ENCODE measurements at regions not wholly inside any gene's neighbourhood (a gene's known extent, or its start where the extent isn't known, plus 50 kb on each side); places are given as distances from the start of the nearest gene placed in this dataset.
"Not testable (repeated sequence)": the region's sequence is repeated elsewhere in the genome, so short reads cannot be mapped to it uniquely, and the experiment has no call there.

DNA sequence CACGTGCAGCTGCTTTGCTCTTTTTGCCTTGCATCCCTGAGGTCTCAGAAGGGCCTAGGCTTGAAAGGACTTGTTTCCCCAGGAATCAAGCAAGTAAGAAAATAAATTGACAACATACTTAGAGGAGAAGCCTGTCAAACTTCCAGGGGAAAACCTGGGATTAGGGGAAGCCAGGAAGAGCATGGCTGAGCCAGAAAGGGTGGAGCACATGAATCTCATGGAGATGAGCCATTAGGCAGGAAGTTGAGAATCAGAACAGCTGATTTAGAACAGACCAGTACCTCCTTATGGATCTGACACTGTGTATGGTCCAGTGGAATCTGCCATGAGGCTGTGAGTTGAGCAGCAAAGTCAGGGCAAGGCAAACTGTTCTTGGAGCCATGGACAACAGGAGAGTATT lies 511.0 kb downstream of the RPIA start:
- H3K27me3 Mint-ChIP-seq; CTCF ChIA-PET; DNase-seq; H3K9me3 Mint-ChIP-seq; H3K36me3 Mint-ChIP-seq; POLR2A ChIA-PET; intact Hi-C loops (cut with micrococcal nuclease); H3K27ac Mint-ChIP-seq; H3K4me3 Mint-ChIP-seq; H3K4me1 Mint-ChIP-seq (ENCODE audit: low read depth): not testable (repeated sequence)

DNA sequence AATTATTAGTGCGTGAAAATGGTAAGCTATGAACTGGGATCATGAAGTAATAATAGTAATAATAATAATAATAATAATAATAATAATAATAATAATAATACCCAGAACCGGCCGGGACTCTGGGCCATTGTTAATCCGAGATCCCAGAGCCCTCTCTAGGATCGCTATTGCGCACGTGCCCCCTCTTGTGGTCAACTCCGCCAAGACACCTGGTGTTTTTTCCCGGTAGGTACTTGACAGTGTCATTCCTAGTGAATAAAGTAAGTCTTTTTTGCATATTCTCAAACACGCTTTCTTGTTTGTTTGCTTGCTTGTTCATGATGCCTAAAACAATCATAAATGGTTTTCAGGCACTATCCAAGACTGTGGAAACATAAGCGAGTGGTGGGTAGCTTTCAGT lies 513.7 kb downstream of the RPIA start:
- H3K36me3 Mint-ChIP-seq; CTCF ChIA-PET; H3K27me3 Mint-ChIP-seq; H3K4me3 Mint-ChIP-seq; POLR2A ChIA-PET; H3K27ac Mint-ChIP-seq; intact Hi-C loops (cut with micrococcal nuclease); H3K9me3 Mint-ChIP-seq; H3K4me1 Mint-ChIP-seq (ENCODE audit: low read depth): not testable (repeated sequence)
- DNase-seq = peak; percentile 37

DNA sequence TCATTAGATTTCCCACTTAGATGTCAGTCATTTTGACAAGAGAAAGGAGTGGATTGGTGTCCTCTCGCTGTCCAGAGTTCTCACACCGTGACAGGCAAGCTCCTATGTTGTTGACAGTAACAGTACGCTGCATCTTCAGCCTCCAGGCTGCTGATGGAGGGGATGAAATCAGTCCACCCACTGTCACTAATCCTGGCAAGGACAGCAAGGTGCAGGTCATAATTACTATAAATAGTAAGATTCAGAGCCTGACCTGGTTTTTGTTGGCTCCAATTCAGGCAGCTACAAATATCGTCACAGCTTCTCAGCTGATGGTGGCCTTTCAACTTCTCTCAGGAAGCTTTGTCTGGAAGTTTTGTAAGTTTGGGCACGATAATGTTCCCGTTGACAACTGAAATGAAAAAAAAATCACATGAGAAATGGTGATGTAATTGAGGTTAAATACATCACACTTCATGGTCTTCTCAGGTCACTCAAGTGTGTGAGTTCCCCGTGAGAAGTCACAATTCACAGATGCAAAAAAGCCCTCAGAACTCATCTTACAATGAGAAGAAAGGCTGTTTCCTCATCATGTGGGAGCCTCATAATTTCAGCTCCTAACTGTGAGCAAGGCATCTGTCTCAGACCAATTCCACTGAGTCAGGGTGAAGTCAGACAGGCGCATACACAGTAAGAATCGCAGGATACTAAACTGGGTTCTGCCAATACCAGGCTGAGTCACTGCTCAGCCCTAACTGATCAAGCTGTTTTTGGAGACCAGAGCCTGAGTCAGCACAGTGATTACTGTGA lies 516.9 kb downstream of the RPIA start:
- H3K4me1 Mint-ChIP-seq (ENCODE audit: low read depth); POLR2A ChIA-PET; CTCF ChIA-PET; intact Hi-C loops (cut with micrococcal nuclease); H3K9me3 Mint-ChIP-seq; DNase-seq; H3K36me3 Mint-ChIP-seq; H3K27ac Mint-ChIP-seq; H3K27me3 Mint-ChIP-seq; H3K4me3 Mint-ChIP-seq: not testable (repeated sequence)

DNA sequence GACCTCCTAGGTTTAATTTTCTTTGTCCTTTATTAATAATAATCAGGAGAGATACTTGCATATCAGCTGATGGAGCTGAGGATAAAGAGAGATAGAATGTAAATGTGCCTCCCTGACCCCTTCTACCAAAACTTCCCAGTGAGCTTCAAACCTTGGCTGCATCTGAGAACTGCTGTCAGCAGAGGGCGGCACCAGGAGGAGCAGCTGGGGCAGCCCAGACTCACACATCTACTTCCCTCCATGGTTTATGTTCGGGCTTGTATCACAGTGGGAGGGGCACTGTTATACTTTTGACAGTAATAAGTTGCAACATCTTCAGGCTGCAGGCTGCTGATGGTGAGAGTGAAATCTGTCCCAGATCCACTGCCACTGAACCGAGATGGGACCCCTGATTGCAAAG lies 521.7 kb downstream of the RPIA start:
- H3K9me3 Mint-ChIP-seq; H3K4me1 Mint-ChIP-seq (ENCODE audit: low read depth); H3K27ac Mint-ChIP-seq; H3K27me3 Mint-ChIP-seq; intact Hi-C loops (cut with micrococcal nuclease); H3K36me3 Mint-ChIP-seq; H3K4me3 Mint-ChIP-seq; POLR2A ChIA-PET; CTCF ChIA-PET: not testable (repeated sequence)
- peak; percentile 10 for DNase-seq

DNA sequence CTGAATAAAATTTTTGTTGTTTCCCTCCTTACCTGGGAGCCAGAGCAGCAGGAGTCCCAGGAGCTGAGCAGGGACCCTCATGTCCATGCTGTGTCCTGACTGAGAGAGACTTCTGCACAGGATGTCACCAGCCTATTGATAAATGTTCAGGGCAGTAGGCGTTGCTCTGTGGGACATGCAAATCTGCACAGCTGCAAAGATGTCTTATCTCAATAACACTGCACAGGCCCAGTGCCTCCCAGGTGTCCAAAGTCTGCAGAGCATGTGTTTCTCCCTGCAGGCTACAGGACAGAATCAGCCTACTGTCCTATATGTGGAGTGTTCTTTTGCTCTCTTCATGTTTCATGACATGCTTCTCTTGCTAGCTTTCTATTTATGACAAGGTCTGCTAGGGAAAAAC lies 522.3 kb downstream of the RPIA start:
- POLR2A ChIA-PET; H3K27ac Mint-ChIP-seq; intact Hi-C loops (cut with micrococcal nuclease); H3K4me3 Mint-ChIP-seq; H3K9me3 Mint-ChIP-seq; CTCF ChIA-PET; H3K36me3 Mint-ChIP-seq; H3K4me1 Mint-ChIP-seq (ENCODE audit: low read depth); DNase-seq; H3K27me3 Mint-ChIP-seq: not testable (repeated sequence)

DNA sequence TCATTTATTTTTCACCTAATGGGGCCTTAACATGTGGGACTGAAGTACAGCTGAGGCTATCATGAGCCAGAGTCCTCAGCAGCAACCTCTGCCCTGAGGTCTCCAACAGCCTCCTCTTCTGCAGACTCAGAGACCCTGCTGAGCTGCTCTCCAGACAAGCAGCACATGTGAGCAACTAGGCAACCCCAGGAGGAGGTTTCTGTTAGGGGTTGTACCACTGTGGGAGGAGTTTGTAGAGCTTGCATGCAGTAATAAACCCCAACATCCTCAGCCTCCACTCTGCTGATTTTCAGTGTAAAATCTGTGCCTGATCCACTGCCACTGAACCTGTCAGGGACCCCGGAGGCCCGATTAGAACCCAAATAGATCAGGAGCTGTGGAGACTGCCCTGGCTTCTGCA lies 530.0 kb downstream of the RPIA start:
- CTCF ChIA-PET; POLR2A ChIA-PET; H3K9me3 Mint-ChIP-seq; DNase-seq; intact Hi-C loops (cut with micrococcal nuclease); H3K4me1 Mint-ChIP-seq (ENCODE audit: low read depth); H3K36me3 Mint-ChIP-seq; H3K27me3 Mint-ChIP-seq; H3K4me3 Mint-ChIP-seq; H3K27ac Mint-ChIP-seq: not testable (repeated sequence)

DNA sequence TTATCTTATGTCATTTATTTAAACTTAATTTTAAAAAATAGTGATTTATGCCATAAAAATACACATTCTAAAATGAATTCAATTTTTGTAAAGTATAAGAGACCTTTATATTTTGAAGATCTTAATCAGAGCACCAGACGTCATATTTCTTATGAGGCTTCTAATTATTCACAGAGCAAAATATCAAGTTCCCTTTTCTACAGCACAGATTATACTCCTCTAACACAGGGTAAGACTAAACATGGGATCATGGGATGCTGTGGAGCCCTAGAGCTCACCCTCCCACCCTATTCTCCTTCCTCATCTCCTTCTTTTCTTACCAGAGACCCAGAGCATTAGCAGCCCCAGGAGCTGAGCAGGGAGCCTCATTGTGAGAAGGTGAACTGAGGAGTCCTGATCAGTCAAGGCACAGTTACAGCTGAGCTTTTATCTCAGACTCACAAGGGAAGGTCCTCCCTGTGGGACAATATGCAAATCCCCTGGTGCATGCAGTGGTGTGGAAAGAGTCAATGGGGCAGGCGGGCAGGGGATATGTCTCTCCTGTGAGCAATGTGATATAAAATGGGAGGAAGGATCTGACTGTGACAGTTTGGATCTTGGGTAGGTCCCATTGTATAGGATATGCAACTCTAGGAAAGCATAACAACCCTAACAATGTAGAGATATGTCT lies 530.7 kb downstream of the RPIA start:
- H3K36me3 Mint-ChIP-seq; H3K4me1 Mint-ChIP-seq (ENCODE audit: low read depth); CTCF ChIA-PET; DNase-seq; H3K27me3 Mint-ChIP-seq; intact Hi-C loops (cut with micrococcal nuclease); POLR2A ChIA-PET; H3K27ac Mint-ChIP-seq; H3K9me3 Mint-ChIP-seq; H3K4me3 Mint-ChIP-seq: not testable (repeated sequence)

DNA sequence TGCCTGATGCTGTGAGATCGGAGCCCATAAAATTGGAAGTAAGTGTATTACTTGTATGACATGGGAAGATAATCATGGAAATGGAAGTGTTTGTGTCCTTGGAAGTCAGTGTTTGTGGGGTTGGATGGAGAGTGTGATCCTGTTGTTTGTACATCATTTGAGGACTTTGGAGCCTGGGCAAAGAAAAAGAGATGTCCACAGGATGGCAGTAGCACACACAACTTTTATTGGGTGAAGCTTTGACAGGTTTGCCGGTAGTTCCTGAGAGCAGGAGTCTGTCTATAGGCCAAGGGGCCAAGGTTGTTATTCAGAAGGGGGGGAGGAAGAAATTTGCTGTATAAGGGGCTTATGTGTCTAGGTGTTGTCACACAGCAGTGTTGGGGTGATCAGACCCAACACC lies 533.3 kb downstream of the RPIA start:
- H3K36me3 Mint-ChIP-seq; H3K4me1 Mint-ChIP-seq (ENCODE audit: low read depth); H3K9me3 Mint-ChIP-seq; intact Hi-C loops (cut with micrococcal nuclease); H3K27ac Mint-ChIP-seq; DNase-seq; H3K27me3 Mint-ChIP-seq; CTCF ChIA-PET; POLR2A ChIA-PET; H3K4me3 Mint-ChIP-seq: not testable (repeated sequence)

DNA sequence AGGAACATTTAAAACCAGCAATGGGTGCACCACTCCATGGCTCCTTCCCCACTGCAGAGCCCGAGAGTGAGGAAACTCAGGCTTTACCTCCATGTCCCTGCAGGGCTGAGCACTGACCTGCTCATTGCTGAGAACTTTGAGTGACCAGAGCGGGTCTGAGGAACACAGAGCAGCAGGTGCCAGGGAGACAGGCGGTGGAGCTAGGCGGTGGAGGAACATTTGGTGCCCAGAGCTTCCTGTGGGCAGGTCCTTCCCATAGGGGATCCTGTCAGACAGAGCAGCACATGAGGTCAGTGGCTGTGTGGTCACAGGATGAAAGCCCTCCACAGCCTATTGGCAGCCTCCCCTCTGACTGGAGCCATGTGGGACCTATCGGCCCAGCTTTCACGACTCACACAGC lies 538.5 kb downstream of the RPIA start:
- intact Hi-C loops (cut with micrococcal nuclease); H3K4me1 Mint-ChIP-seq (ENCODE audit: low read depth); H3K27ac Mint-ChIP-seq; H3K36me3 Mint-ChIP-seq; H3K4me3 Mint-ChIP-seq; POLR2A ChIA-PET; H3K9me3 Mint-ChIP-seq; DNase-seq; CTCF ChIA-PET; H3K27me3 Mint-ChIP-seq: not testable (repeated sequence)

DNA sequence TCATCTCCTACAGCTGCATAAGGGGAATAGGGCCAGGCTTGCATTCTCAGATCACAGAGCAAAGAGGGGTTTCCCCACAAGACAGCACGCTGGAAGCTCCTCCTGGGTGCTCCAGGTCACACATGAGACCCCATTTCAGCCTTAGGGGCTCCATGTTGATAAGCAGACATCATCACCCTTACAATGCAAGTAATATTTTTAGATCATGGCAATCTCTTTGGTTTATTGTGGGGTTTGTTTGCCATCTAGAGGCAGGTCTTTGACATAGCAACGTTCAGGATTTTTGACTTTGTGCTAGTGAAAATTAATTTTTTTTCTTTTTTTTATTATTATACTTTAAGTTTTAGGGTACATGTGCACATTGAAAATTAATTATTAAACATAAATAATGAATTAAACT lies 539.8 kb downstream of the RPIA start:
- H3K27me3 Mint-ChIP-seq; DNase-seq; intact Hi-C loops (cut with micrococcal nuclease); H3K36me3 Mint-ChIP-seq; H3K4me1 Mint-ChIP-seq (ENCODE audit: low read depth); H3K4me3 Mint-ChIP-seq; H3K27ac Mint-ChIP-seq; H3K9me3 Mint-ChIP-seq; CTCF ChIA-PET; POLR2A ChIA-PET: not testable (repeated sequence)

DNA sequence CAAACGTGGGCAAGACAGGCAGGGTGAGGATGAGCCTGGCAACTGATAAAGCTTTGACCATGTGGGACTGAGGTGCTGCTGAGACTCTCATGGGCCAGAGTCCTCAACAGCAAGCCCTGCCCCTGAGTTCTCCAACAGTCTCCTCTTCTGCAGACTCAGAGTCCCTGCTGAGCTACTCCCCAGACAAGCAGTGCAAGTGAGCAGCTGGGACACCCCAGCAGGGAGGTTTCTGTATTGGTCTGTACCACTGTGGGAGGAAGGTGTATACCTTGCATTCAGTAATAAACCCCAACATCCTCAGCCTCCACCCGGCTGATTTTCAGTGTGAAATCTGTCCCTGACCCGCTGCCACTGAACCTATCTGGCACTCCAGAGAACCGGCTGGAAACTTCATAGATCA lies 542.5 kb downstream of the RPIA start:
- H3K36me3 Mint-ChIP-seq; DNase-seq; H3K27ac Mint-ChIP-seq; H3K27me3 Mint-ChIP-seq; H3K4me1 Mint-ChIP-seq (ENCODE audit: low read depth); H3K9me3 Mint-ChIP-seq; H3K4me3 Mint-ChIP-seq; CTCF ChIA-PET; POLR2A ChIA-PET; intact Hi-C loops (cut with micrococcal nuclease): not testable (repeated sequence)

DNA sequence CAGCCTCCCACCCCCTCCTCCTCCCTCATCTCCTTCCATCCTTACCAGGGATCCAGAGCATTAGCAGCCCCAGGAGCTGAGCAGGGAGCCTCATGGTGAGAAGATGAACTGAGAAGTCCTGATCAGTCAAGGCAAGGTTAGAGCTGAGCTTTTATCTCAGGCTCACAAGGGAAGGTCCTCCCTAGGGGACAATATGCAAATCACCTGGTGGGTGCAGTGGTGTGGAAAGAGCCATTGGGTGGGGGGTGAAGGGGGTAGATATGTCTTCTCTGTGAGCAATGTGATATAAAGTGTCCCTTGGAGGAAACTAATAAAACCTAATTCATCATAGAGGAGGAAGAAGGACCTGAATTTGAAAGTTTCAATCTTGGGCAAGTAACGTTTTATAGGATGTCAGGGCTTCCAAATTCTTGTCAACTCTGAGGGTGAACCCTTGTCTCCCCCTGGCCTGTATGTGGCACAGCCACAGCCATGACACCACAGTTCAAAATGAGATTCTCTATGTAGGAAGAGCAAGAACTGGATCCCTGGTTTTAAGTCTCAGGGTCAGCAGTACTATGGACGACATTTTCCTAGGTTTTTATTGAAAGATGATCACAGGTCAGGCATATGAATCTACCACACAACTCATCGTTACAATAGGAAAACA lies 543.5 kb downstream of the RPIA start:
- H3K9me3 Mint-ChIP-seq; CTCF ChIA-PET; intact Hi-C loops (cut with micrococcal nuclease); H3K27ac Mint-ChIP-seq; DNase-seq; POLR2A ChIA-PET; H3K27me3 Mint-ChIP-seq; H3K36me3 Mint-ChIP-seq; H3K4me3 Mint-ChIP-seq; H3K4me1 Mint-ChIP-seq (ENCODE audit: low read depth): not testable (repeated sequence)

DNA sequence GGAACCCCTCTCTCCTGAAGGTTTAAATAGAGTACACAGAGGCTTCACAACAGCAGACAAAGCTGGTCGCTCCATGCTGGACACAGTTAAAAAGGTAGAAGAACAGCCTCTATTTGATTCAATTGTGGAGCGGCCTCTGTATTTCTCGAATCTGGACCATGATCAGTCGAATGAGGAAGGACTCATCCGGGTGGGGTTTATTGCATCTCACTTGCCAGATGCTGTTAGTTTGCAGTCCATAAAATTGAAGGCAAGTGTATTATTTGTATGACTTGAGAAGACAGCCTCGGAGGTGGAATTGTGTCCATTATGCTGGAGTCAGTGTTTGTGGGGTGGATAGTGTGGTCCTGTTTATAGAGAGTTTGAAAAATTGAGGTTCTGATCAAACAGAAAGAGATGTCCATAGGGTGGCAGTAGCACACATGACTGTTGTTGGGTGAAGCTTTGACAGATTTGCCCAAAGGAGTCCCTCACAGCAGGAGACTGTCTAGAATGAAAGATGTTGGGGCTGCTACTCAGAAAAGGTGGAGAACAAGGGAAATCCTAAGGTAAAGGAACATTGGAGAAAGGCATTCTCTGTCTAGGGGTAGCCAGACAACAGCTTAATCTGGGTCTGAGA lies 545.5 kb downstream of the RPIA start:
- CTCF ChIA-PET; H3K9me3 Mint-ChIP-seq; DNase-seq; H3K27me3 Mint-ChIP-seq; H3K36me3 Mint-ChIP-seq; POLR2A ChIA-PET; H3K4me1 Mint-ChIP-seq (ENCODE audit: low read depth); H3K27ac Mint-ChIP-seq; H3K4me3 Mint-ChIP-seq; intact Hi-C loops (cut with micrococcal nuclease): not testable (repeated sequence)
